ENCODE measurements at regions not wholly inside any gene's neighbourhood (a gene's known extent, or its start where the extent isn't known, plus 50 kb on each side); places are given as distances from the start of the nearest gene placed in this dataset.

DNA sequence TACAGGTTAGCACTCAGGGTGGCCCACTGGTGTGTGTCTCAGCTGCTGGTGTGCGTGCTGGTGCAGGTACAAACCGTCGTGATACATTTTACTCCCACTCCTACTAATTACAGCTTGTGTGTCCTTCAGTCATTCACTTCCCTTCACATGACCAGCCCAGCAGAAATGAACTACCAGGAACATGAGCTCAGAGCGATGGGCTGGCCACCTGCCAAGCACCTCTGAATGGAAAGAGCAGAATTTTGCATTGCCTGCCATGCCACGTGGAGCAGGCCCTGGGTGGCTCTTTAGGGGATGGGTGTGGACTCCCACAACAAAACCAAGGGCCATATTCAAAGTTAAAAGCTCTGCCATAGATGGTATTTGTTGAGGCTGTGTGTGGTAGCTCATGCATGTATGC, 58.9 kb upstream of the PGM2 start:
- TF ChIP-seq, protein P1, sequence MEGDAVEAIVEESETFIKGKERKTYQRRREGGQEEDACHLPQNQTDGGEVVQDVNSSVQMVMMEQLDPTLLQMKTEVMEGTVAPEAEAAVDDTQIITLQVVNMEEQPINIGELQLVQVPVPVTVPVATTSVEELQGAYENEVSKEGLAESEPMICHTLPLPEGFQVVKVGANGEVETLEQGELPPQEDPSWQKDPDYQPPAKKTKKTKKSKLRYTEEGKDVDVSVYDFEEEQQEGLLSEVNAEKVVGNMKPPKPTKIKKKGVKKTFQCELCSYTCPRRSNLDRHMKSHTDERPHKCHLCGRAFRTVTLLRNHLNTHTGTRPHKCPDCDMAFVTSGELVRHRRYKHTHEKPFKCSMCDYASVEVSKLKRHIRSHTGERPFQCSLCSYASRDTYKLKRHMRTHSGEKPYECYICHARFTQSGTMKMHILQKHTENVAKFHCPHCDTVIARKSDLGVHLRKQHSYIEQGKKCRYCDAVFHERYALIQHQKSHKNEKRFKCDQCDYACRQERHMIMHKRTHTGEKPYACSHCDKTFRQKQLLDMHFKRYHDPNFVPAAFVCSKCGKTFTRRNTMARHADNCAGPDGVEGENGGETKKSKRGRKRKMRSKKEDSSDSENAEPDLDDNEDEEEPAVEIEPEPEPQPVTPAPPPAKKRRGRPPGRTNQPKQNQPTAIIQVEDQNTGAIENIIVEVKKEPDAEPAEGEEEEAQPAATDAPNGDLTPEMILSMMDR (IDR thresholded peaks at IDR 0.05): no peak
- TF ChIP-seq POLR2A (IDR thresholded peaks at IDR 0.05): no peak
